GM21576 (cell line): ENCODE measurements at regions not wholly inside any gene's neighbourhood (a gene's known extent, or its start where the extent isn't known, plus 50 kb on each side); places are given as distances from the start of the nearest gene placed in this dataset.

Experiments used
- ATAC-seq: cut with Tn5 transposase; IDR thresholded peaks from one replicate; pipeline ENCODE4 v1.9.1; 2021; ENCODE audit warnings: mild to moderate bottlenecking, moderate library complexity; ENCODE audit not compliant: unreplicated experiment

DNA sequence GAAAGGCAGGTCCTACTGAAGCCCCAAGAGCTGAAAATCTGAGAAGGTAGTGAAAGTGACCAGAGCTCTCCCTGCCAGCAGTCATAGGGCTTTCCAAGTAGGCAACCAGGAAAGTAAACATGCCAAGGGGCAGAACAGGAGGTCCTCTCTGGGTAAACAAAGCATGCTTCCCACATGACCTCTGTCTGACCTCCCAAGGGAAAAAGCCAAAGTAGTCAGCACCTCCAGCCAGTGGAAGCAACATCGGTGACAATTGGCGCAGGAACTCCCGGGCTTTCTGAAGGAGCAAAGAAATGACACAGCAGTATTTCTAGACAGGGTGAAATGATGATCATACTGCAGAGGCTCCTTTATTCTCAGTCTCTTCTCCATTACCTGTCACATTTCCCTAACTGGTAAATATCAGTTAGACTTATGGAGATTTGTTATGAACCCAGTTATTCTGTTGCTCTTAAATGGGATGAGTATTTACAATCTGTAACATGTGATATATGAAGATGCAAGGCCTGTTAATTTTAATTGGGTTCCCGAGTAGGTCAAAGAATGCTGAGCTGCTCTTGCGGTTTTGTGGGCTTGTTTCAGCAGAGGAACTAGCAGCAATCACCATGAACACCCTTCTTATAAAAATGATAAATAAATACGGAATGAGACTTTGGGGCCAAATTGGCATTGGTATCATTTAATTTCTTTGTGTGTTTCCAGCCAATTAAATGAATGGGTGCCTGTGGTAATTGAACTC, 321.0 kb downstream of the RND3 start:
- ATAC-seq: no peak

- ATAC-seq: no peak
These were observed 321.5 kb downstream of the RND3 start for GRCh38 chr2:150165988-150166312.

- ATAC-seq: no peak
These were observed 322.0 kb downstream of the RND3 start for GRCh38 chr2:150165442-150165841.

DNA sequence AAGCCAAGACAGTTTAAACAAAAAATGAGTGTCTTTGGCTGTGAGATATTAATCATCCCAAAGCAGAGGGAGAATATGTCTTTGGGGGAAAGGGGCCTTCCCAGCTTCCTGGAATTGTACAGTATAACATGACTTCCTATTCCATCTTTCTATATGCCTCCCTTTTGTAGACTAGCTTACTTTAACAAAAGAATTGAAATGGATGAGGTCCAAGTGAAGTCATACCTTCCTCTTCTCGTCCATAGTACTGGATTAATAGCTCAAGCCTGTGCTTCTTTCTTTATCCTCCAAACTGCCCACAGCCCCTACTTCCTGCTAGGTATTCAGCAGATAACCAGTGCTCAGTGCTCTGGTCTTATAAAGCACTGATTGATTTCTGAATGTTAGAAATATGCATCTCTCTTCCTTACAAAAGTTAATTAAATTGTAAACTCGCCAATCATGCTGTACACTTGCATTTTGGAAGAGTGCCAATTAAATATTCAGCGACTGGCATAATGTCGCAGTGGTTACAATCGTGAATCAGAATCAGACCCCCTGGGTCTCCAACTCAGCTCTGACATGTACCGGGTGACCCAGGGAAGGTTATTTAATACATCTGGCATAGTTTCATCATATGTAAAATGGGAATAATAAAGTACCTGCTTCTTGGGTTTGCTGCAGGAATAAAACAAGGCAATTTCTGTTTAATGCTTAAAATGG, 325.1 kb downstream of the RND3 start:
- no peak for ATAC-seq

GRCh38 chr2:150160058-150160457, 327.4 kb downstream of the RND3 start:
- no peak for ATAC-seq

GRCh38 chr2:150159300-150159699, 328.2 kb downstream of the RND3 start:
- no peak for ATAC-seq

DNA sequence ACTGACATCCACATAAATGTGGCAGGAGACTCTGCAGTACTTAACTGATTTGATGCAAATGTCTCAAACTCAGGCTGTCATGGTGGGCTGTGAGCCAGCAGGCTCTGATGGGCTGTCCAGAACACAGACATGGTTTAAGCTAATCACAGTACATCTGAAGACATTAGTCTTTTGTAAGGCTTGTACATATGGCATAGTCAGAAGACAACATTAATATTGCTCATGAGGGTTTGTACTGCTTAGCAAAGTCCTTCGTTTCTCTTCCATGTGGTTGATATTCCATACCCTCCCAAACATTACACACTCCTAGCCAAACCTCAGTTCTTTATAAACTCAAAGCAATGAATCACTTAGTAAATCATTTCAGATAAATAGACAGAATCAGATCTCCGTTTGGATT, 330.6 kb downstream of the RND3 start:
- ATAC-seq: no peak

- no peak for ATAC-seq
These were observed 331.1 kb downstream of the RND3 start for GRCh38 chr2:150156415-150156814.

DNA sequence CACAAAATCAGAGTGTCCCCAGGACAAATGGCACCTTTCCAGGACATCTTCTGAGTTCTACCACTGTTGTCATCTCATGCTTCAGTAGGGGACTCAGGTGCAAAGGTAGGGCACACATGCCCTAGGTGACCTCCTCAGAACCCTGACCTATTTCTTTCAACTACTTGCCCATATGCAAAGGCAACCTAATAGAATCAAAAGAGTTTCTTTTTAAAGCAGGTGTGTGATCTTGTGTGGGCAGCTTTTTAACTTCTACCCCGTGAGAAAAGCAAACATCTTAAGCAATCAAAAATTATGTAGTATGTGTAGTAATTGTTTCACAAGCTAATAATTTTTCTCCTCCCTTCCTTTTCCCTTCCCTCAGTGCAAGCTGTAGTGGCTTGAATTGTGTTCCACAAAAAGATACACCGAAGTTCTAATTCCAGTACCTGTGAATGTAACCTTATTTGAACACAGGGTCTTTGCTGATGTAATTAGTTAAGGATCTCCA, 333.1 kb downstream of the RND3 start:
- ATAC-seq: no peak

- no peak for ATAC-seq
These were observed 333.7 kb downstream of the RND3 start for GRCh38 chr2:150153646-150154307.

DNA sequence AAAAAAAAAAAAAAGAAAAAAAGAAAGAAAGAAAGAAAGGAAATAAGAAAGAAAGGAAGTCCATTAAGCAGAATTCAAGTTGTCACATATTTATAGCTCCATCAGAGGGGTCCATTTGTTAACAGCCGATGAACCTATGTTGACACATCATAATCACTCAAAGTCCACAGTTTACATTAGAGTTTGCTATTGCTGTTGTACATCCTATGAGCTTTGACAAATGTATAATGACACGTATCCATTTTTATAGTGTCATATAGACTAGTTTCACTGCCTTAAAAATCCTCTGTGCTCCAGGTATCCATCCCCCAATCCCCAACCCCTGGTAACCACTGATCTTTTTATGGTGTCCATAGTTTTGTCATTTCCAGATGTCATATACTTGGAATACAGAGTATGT, 335.2 kb downstream of the RND3 start:
- no peak for ATAC-seq

- no peak for ATAC-seq
These were observed 337.3 kb downstream of the RND3 start for GRCh38 chr2:150150144-150150543.

DNA sequence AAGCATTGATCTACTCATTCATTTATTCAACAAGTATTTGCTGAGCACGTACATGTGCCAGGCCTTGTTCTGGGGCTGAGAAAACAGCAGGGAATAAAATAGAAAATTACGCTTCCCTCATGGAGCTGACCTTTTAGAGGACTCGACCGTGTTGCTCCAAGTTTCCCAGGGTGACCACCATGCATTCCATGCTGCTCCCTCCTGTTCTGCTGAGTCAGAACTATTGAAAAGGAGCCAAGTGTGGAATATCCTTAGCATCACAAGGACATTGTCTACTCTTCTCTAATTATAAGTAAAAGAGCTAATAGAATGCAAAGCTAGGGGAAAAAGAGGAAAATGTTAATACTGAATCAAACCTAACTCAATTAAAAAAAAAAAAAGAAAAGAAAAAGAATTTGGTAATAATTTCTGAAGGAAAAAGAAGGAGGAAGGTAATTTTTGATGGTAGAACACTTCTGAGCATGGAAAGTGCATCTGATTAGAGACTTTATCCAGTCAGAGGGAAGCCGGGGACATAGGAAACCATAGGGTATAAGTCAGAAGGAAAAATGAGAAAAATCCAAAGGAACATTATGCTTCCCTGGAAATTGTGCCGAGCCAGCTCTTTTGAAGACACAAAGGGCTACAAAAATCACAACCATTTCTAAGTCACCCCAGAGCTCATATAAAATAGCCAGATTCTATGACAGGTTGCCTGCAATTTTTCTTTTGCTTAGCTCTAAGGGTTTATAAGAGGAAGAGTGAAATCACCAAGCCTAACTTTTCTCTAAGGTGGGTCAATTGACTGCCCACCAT, 339.4 kb downstream of the RND3 start:
- no peak for ATAC-seq

DNA sequence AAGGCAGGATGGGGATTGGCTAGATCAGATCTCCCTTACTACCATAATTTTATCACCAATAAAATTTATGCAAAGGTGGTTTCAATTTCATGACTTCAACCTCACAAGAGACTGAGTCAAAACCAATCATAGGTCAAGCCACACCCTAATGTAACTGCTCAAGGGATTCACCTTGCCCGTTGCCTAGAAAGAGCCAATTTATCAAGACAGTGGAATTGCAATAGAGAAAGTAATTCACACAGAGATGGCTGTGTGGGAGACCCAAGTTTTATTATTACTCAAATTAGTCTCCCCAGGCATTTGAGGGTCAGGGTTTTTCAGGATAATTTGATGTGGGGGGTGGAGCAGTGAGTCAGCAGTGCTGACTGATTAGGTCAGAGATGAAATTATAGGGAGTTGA, 340.6 kb downstream of the RND3 start:
- ATAC-seq: no peak

GRCh38 chr2:150145299-150145692, 342.2 kb downstream of the RND3 start:
- no peak for ATAC-seq

DNA sequence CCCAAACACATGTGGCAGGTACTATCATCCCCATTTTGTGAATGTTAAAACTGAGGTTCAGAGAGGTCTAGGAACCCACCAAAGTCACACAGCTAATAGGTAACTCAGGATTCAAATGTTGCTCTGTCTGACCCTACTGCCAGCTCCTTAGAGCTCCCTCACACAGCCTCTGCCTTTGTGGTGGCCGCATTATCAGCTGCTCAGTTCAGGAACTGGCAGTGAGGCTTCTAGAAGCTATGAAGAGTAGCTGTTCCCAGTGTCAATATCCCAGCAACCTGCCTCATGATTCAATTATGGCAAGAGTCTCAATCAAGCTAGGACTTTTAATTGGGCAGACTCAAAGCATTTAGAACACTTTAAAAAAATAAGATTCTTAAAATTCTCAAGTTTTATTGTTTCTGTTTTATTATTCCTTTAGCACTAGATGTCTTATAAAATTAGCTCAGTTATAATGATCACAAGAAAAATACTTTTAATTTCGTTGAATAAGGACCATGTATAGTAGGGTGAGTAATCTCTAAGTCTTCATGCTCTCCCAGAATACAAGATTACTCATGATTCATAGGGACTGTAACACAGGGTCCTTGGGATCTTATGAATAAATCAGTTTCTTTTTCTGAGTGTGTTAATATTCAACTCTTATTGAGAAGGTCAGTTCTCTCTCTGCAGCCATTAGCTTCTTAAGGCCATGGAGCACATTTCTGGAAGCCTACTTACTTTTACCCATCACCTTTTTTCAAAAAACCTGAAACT, 342.7 kb downstream of the RND3 start:
- ATAC-seq: no peak

GRCh38 chr2:150143087-150143536, 344.4 kb downstream of the RND3 start:
- ATAC-seq: no peak

DNA sequence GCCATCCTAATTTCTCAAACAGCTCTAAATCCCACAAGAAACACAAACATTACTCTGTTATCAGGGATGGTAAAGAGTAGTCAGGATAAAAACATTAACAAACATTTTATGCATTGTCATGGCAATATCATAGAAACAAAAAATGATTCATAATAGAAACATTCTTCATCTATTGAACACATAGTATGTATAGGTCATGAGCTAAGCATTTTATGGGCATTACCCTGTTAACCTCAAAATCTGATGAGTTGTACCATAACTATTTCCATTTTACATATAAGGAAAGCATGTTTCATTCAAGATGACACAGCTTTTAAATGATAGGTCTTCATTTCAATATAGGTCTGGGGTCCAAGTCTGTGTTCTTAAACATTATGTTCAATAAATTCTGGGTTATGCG, 344.9 kb downstream of the RND3 start:
- no peak for ATAC-seq

DNA sequence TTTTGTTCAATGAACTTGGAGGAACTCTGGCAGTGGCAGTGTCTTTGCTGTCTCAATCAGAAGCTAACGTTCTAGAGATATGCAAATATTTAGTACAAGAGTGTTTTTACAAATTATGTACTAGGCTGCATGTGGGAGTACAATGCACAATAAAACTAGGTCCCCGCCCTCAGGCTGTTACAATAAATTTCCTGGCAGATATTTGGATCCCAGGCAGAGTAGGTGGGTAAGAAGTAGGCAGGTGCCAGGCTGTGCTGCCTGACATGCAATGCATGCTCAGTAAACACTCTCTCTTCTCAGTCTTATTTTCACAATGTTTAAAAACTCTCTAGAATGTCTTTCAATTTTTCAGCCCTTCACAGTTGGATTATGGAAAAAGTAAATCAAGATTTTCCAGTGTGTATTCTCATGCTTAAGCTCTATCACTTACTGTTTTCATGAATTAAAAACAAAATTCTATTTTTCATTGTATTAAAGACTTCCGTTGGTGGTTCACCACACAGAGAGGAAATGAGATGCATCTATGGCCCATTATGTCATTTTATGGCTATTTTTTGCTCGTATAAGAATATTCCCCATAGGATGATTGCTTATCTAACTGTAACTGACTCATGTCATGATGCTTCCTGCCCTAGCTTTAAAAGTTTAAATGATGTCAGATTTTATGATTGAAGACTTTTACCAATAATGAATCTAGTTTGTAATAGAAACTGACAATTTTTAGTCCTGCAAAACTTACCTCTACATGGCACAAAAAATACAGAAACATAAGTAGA, 346.1 kb downstream of the RND3 start:
- no peak for ATAC-seq

- no peak for ATAC-seq
These were observed 346.7 kb downstream of the RND3 start for GRCh38 chr2:150140777-150141176.
